ENCODE measurements at regions not wholly inside any gene's neighbourhood (a gene's known extent, or its start where the extent isn't known, plus 50 kb on each side); places are given as distances from the start of the nearest gene placed in this dataset.

DNA sequence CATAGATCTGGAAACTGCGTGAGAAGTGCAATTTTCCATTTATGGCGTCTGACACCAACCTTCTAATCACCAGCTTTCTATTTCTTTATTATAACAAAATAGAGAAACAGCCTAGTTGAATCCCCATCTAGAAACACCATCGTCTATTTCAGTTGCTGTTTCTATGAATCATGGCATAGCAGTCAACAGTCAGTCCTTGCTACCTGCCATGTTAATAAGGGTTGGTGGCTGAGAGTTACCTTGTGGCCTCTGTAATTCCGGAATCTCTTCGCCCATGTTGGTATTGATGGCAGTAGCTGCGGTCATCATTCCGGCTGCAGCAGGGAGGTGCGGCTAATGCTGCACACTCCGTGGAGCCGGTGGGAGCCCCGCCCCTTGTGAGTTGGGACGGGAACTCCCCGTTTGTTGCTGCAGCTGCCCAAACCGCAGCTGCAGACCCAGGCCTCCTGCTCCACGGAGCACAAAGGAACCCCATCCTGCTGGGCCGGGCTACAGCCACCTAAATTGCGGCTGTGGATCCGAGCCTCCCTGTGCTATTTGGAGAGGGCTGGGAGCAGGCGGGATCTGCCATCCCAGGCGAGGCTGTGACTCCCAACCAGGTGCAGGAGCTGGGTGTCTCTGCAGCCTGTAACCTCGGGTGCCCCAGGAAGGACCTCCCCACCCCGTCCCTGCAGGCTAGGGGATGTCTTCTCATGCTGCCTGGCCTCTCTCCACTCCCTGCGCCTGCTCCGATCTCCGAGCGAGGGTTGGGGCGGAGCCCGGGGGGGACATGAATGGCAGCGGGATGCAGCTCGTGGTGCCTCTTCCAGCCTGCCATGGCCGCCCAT is 115.4 kb upstream of the STK26 start:
- DNase-seq (ENCODE audit: low read depth in 2 of 2), result no peak
- TF ChIP-seq, protein P1, sequence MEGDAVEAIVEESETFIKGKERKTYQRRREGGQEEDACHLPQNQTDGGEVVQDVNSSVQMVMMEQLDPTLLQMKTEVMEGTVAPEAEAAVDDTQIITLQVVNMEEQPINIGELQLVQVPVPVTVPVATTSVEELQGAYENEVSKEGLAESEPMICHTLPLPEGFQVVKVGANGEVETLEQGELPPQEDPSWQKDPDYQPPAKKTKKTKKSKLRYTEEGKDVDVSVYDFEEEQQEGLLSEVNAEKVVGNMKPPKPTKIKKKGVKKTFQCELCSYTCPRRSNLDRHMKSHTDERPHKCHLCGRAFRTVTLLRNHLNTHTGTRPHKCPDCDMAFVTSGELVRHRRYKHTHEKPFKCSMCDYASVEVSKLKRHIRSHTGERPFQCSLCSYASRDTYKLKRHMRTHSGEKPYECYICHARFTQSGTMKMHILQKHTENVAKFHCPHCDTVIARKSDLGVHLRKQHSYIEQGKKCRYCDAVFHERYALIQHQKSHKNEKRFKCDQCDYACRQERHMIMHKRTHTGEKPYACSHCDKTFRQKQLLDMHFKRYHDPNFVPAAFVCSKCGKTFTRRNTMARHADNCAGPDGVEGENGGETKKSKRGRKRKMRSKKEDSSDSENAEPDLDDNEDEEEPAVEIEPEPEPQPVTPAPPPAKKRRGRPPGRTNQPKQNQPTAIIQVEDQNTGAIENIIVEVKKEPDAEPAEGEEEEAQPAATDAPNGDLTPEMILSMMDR (IDR thresholded peaks at IDR 0.05; ENCODE audit: low read depth, low read length), result no peak
- H3K4me3 ChIP-seq (replicated peaks in 1 of 2; ENCODE audit: low read depth in 2 of 2, low read length in 2 of 2), result no peak overlapping the region

DNA sequence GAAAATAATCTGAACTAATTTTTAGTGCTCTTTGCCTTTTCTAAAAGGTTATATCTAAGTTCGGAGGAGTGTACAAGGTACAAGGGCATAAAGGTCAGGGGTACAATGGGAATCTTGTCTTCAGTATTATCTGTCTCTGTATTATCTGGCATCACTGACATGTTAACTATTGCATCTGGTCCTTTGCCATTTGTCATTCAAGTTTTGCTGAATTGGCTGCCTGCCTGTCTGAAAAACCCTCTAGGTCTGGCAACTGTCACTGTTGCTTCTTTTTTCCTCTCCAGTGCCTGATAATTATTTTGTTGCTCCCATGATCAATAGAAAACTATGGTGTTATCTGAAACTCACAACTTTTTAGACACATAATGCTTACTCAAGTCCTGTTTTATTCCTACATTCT is 112.5 kb upstream of the STK26 start:
- no peak overlapping the region for H3K4me3 ChIP-seq (replicated peaks in 1 of 2; ENCODE audit: low read depth in 2 of 2, low read length in 2 of 2)
- TF ChIP-seq, protein P1 (IDR thresholded peaks at IDR 0.05; ENCODE audit: low read depth, low read length), result no peak
- DNase-seq (ENCODE audit: low read depth in 2 of 2), result no peak

- TF ChIP-seq, protein P1 (IDR thresholded peaks at IDR 0.05; ENCODE audit: low read depth, low read length), result no peak
- DNase-seq (ENCODE audit: low read depth in 2 of 2), result no peak
- H3K4me3 ChIP-seq (replicated peaks in 1 of 2; ENCODE audit: low read depth in 2 of 2, low read length in 2 of 2), result no peak overlapping the region
These were observed 107.6 kb upstream of the STK26 start for GRCh38 chrX:131915488-131915887.

DNA sequence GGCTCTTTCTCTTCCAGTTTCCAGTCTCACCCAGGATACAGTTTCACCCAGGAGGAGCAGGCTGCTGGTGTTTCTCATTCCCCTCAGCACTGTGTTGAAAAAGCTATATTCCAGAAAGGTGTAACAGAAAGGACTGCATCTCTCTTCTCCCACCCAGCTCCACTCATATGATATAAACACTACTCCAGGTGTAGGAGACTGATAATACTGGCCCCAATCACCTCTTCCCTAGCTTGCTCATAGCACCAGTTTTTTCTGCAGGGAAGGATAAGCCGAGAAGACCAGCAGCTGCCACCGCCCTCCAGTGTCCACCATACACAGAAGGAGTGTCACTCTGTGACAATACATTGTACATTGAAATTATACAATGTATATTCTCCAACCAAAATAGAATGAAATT is 105.5 kb upstream of the STK26 start:
- H3K4me3 ChIP-seq (replicated peaks in 1 of 2; ENCODE audit: low read depth in 2 of 2, low read length in 2 of 2), result no peak overlapping the region
- TF ChIP-seq, protein P1 (IDR thresholded peaks at IDR 0.05; ENCODE audit: low read depth, low read length), result no peak
- DNase-seq (ENCODE audit: low read depth in 2 of 2), result no peak

DNA sequence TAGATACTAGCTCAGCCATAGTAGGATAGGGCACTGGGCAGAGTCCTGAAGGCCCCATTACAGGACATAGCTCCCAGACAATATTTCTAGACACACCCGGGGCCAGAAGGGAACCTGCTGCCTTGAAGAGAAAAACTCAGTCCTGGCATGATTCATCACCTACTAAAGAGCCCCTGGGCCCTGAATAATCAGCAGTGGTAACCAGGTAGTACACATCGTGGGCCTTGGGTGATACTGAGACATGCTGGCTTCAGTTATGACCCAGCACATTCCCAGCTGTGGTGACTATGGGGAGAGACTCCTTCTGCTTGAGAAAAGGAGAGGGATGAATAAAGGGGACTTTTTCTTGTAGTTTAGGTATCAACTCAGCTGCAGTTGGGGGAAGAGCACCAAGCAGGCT is 104.3 kb upstream of the STK26 start:
- TF ChIP-seq, protein P1 (IDR thresholded peaks at IDR 0.05; ENCODE audit: low read depth, low read length), result no peak
- no peak overlapping the region for H3K4me3 ChIP-seq (replicated peaks in 1 of 2; ENCODE audit: low read depth in 2 of 2, low read length in 2 of 2)

GRCh38 chrX:131923614-131924250 is 99.4 kb upstream of the STK26 start:
- no peak for DNase-seq (ENCODE audit: low read depth in 2 of 2)
- no peak overlapping the region for H3K4me3 ChIP-seq (replicated peaks in 1 of 2; ENCODE audit: low read depth in 2 of 2, low read length in 2 of 2)
- TF ChIP-seq, protein P1 (IDR thresholded peaks at IDR 0.05; ENCODE audit: low read depth, low read length), result no peak

More for the DNA sequence above, 104.3 kb upstream of the STK26 start:
- DNase-seq (ENCODE audit: low read depth in 2 of 2), result no peak

Measured in cardiac fibroblast (primary cell).